ENCODE measurements at regions not wholly inside any gene's neighbourhood (a gene's known extent, or its start where the extent isn't known, plus 50 kb on each side); places are given as distances from the start of the nearest gene placed in this dataset.
"Not testable (repeated sequence)": the region's sequence is repeated elsewhere in the genome, so short reads cannot be mapped to it uniquely, and the experiment has no call there.

DNA sequence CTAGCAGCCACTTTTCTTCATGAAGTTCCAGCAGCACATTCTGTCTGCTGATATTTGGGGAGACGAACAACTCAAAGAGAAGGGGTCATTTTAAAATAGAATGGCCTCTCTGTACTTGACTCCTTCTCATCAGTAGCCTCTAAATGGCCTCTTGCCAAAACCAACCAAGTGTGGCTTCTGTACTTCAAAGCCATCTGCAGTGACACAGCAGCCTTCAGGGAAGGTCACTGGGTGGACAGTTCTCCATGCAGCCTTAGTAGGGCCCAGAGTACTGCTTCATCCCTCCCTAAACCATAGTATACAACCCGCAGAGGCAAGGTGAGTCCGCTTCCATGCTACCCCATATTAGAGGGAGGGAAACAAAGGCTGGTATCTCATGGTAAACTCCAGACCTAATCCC lies 249.2 kb upstream of the NBPF12 start:
- not testable (repeated sequence) for H3K9me3 ChIP-seq (replicated peaks); H3K4me3 ChIP-seq; H3K27me3 ChIP-seq (replicated peaks); H3K36me3 ChIP-seq; H3K27ac ChIP-seq; DNase-seq (ENCODE audit: low read depth in 1 of 2, low spot score in 2 of 2); H3K4me1 ChIP-seq (replicated peaks)

DNA sequence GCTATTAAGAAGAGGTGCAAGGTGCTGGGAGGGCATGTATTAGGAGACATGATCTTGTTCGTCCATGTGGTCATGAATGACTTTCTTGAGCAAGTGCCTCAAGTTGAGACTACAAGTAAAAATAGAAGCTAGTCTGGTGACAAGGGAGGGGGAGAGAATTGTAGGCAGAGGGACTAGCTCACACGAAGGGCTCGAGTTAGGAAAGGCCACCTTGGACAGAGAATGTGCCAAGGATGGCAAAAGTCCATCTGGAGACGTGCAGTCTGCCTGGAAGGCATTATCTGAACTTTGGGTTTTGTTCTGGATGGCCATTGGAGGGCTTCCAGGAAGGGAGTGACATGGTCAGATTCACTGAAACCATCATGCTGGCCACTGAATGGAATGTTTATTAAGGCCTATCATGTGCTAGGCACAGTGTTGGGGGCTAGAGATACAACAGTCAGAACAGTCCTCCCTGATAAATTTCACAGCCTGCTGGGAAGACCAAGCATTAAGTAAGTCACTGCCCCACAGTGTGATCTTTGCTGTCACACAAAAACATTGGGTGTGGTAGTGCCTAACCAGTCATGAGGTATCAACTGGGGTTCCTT lies 251.3 kb upstream of the NBPF12 start:
- H3K27ac ChIP-seq; H3K4me3 ChIP-seq; DNase-seq (ENCODE audit: low read depth in 1 of 2, low spot score in 2 of 2); H3K36me3 ChIP-seq; H3K27me3 ChIP-seq (replicated peaks); H3K9me3 ChIP-seq (replicated peaks); H3K4me1 ChIP-seq (replicated peaks): not testable (repeated sequence)

GRCh38 chr1:146683126-146683429 lies 255.0 kb upstream of the NBPF12 start:
- H3K4me1 ChIP-seq (replicated peaks); H3K27me3 ChIP-seq (replicated peaks); DNase-seq (ENCODE audit: low read depth in 1 of 2, low spot score in 2 of 2); H3K27ac ChIP-seq; H3K9me3 ChIP-seq (replicated peaks); H3K4me3 ChIP-seq; H3K36me3 ChIP-seq: not testable (repeated sequence)

DNA sequence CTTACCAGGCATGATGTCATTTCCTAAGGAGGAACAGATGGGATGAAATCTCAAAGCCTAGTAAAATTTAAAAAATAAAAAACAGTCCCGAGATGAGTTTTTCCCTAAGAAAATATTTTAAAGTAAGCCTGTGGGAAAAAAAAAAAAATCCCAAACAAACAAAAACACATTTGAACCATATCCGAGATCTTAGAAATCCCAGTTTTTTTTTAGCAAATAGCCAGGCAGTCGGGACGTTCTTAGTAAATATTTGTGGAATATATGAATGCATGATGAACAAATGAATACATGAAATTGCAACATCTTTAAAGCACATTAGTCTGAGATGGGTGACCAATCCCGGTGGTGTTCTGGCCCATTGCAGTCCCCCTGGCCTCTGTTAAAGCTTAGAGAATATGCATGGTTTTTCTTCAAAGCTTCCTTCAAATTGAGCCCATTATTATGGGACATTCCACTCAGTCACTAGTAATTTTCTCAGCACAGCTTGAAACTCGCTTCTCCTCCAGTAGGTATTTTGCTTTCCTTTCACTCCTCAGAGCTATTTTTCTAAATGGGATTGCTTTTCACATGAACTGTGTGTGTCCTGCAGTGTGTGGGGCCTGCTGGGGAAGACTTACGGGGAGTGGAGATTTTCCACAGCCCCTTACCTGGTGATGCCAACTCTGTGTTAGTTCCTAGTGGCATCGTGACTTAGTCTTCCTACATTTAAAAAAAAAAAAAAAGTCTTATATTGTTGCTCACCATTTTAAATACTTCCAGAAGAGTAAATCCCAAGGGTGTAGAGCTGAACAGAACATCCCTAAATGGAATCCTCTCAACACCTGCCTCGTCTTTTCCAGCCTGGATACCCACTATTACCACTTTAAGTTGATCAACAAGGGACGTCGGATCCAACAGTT lies 255.6 kb upstream of the NBPF12 start:
- not testable (repeated sequence) for H3K36me3 ChIP-seq; H3K4me1 ChIP-seq (replicated peaks); H3K4me3 ChIP-seq; DNase-seq (ENCODE audit: low read depth in 1 of 2, low spot score in 2 of 2); H3K27me3 ChIP-seq (replicated peaks); H3K9me3 ChIP-seq (replicated peaks); H3K27ac ChIP-seq

- not testable (repeated sequence) for H3K4me1 ChIP-seq (replicated peaks); H3K36me3 ChIP-seq; H3K4me3 ChIP-seq; DNase-seq (ENCODE audit: low read depth in 1 of 2, low spot score in 2 of 2); H3K9me3 ChIP-seq (replicated peaks); H3K27me3 ChIP-seq (replicated peaks); H3K27ac ChIP-seq
These were observed 264.3 kb upstream of the NBPF12 start for GRCh38 chr1:146673729-146674299.

GRCh38 chr1:146672608-146673007 lies 265.5 kb upstream of the NBPF12 start:
- H3K4me3 ChIP-seq; DNase-seq (ENCODE audit: low read depth in 1 of 2, low spot score in 2 of 2); H3K27ac ChIP-seq; H3K27me3 ChIP-seq (replicated peaks); H3K36me3 ChIP-seq; H3K4me1 ChIP-seq (replicated peaks); H3K9me3 ChIP-seq (replicated peaks): not testable (repeated sequence)

GRCh38 chr1:146671588-146671987 lies 266.5 kb upstream of the NBPF12 start:
- DNase-seq (ENCODE audit: low read depth in 1 of 2, low spot score in 2 of 2); H3K4me3 ChIP-seq; H3K27me3 ChIP-seq (replicated peaks); H3K36me3 ChIP-seq; H3K4me1 ChIP-seq (replicated peaks); H3K9me3 ChIP-seq (replicated peaks); H3K27ac ChIP-seq: not testable (repeated sequence)

DNA sequence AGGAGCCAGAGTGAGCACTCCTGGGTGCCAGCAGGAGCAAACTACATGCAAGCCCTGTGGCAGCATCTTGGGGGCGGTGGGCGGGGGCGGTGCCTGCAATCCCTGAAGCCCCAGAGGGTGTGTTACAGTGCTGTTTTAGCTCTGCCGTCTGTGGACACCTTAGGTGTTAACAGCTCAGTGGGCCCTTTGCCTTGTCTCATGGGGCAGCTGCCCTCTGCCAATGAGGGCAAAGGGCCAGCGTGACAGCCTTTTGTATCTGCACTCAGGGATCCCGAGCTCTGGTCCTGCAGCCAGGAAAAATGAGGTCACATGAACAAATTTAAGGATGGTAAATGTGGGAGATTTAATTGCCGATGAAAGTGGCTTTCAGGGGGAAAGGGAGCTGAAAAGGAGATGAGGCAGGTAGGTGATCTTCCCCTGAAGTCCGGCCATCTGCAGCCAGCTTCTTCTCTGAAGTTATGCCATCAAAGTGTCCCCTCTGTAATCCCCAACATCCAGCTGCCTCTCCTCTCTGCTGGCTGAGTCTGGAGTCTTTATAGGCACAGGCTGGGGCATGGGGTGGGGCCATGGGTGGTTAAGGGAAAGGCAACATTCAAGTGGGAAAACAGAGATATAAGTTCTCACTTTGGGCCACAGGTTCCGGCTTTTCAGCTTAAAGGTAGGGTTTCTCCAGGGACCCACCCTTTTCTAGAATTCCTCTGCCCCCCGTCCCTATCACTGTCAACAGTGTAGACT lies 267.1 kb upstream of the NBPF12 start:
- H3K4me3 ChIP-seq; H3K4me1 ChIP-seq (replicated peaks); H3K9me3 ChIP-seq (replicated peaks); DNase-seq (ENCODE audit: low read depth in 1 of 2, low spot score in 2 of 2); H3K27me3 ChIP-seq (replicated peaks); H3K27ac ChIP-seq; H3K36me3 ChIP-seq: not testable (repeated sequence)

GRCh38 chr1:146666275-146666674 lies 271.8 kb upstream of the NBPF12 start:
- H3K27me3 ChIP-seq (replicated peaks); H3K27ac ChIP-seq; H3K4me3 ChIP-seq; DNase-seq (ENCODE audit: low read depth in 1 of 2, low spot score in 2 of 2); H3K4me1 ChIP-seq (replicated peaks); H3K9me3 ChIP-seq (replicated peaks); H3K36me3 ChIP-seq: not testable (repeated sequence)

DNA sequence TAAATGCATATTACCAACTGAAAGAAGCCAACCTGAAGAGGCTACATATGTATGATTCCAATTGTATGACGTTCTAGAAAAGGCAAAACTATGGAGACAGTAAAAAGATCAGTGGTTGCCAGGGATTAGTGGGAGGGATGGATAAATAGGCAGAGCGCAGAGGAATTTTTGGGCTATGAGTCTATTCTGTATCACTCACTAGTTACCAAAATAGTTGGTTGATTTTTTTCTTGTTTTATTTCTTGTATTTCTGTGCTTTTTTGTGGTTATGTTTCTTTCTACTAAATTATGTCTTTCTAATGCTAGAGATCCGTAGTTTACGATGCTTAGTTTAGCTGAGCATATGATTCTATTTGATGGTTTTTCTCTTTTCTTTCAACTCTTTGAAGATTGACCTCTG lies 277.9 kb upstream of the NBPF12 start:
- not testable (repeated sequence) for H3K9me3 ChIP-seq (replicated peaks); H3K27ac ChIP-seq; DNase-seq (ENCODE audit: low read depth in 1 of 2, low spot score in 2 of 2); H3K27me3 ChIP-seq (replicated peaks); H3K4me1 ChIP-seq (replicated peaks); H3K36me3 ChIP-seq; H3K4me3 ChIP-seq

DNA sequence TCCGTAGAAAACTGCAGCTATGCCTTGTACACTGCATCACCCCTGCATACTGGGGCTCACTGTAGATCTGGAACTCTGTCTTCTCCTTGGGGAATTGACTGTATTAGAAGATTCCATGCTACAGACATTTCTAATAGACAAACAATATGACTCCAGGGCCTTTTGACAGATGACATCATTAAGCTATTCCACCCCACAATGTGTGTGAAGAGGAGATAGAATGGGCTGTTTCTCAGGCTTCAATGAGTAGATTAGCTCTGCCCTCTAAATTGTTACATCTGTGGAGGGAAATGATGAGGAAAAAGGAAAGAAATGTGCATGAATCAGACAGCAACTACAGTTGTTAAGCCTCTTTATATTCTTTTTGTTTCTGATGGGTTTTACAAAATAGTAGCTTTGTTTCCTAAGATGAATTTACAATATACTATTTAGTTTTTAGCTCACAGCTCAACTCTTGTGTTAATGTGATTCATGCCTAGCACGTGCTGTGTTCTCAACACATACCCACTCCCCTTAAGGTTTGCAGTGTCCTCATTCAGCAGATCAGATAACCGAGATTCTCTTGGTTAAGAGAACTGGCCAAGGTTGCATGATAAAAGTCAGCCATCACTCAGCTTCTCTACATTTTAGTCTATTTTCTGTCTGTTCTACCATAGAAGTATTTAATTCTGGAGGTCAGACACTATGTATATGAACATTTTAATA lies 281.6 kb upstream of the NBPF12 start:
- H3K4me1 ChIP-seq (replicated peaks); DNase-seq (ENCODE audit: low read depth in 1 of 2, low spot score in 2 of 2); H3K4me3 ChIP-seq; H3K36me3 ChIP-seq; H3K27ac ChIP-seq; H3K27me3 ChIP-seq (replicated peaks); H3K9me3 ChIP-seq (replicated peaks): not testable (repeated sequence)

- not testable (repeated sequence) for H3K9me3 ChIP-seq (replicated peaks); H3K36me3 ChIP-seq; H3K27me3 ChIP-seq (replicated peaks); H3K4me1 ChIP-seq (replicated peaks); H3K27ac ChIP-seq; H3K4me3 ChIP-seq; DNase-seq (ENCODE audit: low read depth in 1 of 2, low spot score in 2 of 2)
These were observed 283.4 kb upstream of the NBPF12 start for GRCh38 chr1:146654763-146655162.

GRCh38 chr1:146645978-146646604 lies 292.0 kb upstream of the NBPF12 start:
- not testable (repeated sequence) for H3K36me3 ChIP-seq; H3K27me3 ChIP-seq (replicated peaks); H3K9me3 ChIP-seq (replicated peaks); DNase-seq (ENCODE audit: low read depth in 1 of 2, low spot score in 2 of 2); H3K4me3 ChIP-seq; H3K4me1 ChIP-seq (replicated peaks); H3K27ac ChIP-seq

Measured in SJSA1 (cell line).